Fibroblast of skin of right biceps (primary cell): ENCODE measurements at regions not wholly inside any gene's neighbourhood (a gene's known extent, or its start where the extent isn't known, plus 50 kb on each side); places are given as distances from the start of the nearest gene placed in this dataset.

Source experiments
- DNase-seq: peaks from one replicate; pipeline ENCODE4 v3.0.0-alpha.2; 2013

DNA sequence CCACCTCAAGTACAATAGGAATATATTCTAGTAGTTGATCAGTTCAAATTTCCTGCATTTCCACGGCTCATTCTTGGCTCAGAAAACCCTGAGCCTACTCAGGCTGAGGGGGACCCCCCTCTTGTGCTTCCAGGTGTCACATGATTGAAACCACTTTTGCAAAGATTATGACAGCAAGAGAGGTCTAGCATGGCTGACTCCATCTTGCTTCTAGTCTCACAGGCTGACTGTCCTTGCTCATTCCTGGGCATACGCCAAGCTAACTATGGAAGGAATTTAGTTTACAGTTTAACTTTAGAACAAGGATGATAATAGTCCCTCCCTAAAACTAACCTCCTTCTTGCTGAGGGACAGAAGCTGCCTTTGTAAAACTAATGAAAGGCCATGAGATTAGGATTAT is 154.1 kb downstream of the SNX18 start:
- peak; percentile 51 for DNase-seq

DNA sequence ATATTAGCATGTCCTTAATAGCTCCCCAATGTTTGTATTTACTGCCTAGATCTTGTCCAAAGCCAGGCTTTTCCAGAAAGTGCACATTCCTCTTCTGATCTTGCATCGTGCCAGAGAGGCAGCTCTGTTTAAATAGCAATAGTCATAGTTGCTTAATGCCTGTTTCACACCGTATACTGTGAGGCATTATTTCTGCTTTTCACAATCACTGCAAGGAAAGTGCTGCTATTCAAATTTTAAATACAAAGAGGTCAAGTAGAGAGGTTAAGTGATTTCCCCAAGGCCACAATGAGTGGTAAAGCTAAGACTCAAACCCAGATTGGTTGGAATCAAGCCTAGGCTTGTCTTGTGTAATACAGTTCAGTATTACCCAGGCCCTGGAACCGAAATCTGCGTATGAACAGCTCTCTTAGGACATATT is 153.6 kb downstream of the SNX18 start:
- DNase-seq, result peak; percentile 42

DNA sequence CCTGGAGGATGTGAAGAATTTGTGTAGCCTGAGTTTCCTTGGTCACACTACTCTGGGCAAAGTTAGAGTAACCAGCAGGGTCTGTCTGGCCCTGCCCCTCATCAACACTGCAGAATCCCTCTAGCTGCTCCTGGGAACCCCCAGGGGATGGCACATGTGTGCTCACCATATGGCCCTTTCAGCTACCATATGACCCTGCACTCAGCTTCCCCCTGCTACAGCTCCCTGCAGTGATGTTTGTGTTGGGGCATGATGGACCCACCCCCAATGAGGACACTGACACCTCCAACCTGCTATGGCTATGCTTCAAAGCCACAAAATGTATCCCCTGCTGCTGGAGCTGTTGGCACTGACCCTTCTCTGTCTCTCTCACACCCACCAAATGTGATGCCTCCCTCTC is 152.7 kb downstream of the SNX18 start:
- no peak for DNase-seq

DNA sequence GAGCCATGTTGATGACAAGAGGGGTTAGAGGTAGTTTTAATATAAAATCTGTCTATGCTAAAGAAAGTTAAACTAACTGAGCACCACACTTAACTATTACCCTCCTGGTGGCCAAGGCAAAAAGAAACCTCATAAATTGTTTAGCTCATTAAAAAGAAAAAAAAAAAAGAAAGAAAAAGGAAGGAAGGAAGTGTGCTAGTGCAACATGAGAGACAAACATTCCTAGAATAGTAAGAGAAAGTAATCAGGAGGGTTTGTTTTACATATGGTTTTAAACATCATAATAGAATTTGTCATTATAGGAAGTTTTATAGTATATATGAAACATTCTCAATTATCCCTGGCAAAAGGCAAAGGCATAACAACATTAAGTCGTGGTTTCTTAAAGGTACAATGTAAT is 152.3 kb downstream of the SNX18 start:
- peak; percentile 34 for DNase-seq

DNA sequence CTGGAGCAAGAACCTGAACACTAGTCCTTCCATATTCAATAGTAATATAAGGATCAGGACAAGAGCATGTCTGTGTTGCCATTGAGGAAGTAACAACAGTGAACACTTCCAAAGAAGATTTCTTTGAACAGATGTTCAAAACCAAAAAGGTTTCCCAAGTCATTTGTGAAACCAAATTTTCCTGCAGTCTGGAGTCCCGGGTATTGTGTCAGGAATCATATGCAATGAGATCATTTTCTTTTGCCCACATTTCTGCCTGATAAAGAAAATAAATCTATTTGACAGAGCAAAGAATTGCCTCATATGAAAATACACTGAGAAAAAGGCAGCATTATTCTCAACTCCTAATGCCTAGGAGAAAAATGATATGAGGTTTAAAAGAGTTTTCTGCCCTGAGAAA is 151.7 kb downstream of the SNX18 start:
- peak; percentile 65 for DNase-seq

DNA sequence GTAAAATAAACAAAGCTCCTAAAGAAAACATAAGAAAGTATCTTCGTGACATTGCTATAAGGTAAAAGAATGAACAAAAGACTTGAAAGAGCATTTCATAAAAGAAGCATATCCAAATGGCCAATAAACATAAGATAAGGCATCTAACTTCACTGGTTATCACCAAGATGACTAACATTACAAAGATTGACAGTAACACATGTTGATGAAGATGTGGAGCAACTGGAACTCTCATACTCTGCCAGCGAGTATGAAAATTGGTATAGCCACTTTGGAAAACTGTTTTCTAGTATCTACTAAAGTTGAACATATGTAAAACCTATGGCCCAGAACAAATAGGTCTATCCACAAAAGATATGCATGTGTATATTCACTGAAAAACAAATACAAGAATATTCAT is 150.5 kb downstream of the SNX18 start:
- DNase-seq, result no peak

DNA sequence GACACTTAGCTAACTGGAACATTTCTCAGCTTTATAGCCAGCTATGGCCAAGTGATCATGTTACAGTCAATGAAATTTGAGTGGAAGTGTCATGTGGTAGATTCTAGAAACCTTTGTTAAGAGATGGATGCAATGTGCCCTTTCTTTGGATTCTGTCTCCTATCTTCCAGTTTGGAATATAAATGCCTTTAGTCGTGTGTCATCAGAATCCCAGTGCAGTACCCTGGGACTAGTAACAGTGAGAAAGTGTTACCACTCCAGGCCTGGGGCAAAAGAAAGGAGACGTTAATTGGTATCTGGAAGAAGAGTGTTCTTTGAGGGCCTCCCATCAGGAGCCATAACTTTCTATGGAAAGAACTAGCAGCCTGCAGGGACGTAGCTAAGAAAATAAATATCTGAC is 149.6 kb downstream of the SNX18 start:
- DNase-seq, result no peak

DNA sequence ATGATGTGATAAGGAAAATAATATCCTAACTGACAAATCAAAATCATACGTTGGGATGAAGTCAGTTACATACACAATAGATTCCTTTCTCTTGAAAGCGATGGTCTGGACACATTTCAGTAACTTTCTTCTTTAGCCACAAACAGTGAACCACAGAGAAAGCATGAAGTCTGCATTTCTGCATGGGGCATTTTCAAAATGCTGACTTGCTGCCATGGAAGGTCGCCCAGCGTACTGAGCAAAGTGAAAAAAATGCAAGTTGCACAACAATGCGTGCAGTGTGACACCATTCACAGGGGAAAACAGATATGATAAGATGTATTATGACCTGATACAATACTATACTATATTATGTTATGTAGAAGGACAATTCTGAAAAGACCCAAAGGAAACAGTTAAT is 146.3 kb downstream of the SNX18 start:
- peak; percentile 98 for DNase-seq

DNA sequence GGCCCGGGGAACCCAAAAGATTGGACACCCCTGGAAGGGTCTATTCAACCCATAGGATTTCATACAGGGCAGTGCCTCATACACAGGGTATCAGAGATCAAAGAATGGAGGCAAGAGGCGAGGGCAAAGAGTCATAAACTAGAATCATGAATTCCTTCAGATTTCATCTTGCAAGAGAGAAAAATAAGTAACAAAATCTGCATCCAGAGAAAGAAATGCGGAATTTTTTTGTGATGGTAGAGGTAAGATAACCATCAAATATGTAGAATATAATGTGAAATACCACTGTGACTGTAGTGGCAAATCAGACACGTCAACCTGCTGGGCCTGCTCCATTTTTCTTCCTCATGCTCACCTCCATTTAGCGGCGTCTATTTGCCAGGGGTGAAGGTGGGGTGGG is 143.6 kb downstream of the SNX18 start:
- DNase-seq, result no peak

DNA sequence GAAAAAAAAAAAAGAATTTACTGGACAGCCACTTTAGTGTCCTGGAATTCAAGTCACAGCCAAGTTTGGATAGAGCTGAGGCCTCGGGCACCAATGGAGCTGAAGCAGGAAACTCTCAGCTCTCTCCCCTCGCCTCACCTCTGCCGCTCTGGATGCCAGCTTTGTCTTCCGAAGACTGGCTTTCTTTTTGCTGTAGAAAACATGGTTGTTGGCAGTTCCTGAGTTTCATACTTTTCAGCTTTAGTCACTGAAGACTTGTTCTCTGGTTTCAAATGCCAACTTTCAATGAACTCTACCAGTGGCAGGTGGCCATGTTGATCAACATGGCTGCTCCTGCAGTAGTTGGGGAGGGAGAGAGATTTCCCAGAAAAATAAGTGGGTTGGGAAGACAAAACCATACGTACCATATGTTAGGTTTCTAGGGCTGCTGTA is 142.2 kb downstream of the SNX18 start:
- DNase-seq, result no peak

DNA sequence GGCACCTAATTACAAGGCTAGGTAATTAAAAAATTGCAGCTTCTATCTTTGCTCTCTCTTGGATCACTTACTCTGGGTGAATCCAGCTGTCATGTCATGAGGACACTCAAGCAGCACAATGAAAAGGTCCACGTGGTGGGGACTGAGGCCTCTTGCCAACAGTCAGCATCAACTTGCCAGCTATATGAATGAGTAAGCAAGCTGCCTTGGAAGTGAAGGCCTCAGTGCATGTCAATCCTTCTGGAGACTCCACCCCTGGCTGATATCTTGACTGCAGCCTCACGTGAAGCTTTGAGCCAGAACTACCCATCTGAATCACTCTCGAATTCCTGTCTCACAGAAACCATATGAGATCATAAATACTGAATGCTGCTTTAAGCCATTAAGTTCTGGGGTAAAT is 140.5 kb downstream of the SNX18 start:
- DNase-seq, result peak; percentile 74

DNA sequence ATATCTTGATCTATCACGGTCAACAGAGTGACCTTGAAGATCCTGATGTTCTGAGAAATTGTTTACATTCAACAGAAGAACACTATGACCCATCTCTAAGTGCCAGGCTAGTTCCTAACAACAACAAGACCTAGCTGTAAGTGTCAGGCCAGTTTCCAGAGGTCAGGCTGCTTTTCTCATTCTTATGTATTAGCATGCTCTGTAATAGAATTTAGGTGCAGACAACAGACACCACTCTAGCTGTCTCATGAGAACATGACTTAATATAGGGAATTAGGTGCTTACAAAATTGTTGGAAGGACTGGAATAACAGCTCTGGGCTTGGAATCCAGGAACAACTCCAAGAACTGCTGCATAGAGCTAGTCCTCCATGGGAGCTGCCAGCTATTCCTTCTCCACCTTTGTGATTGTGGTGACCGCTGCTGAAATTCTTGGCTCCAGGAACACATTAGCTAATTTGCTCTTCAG is 138.7 kb downstream of the SNX18 start:
- DNase-seq, result no peak

DNA sequence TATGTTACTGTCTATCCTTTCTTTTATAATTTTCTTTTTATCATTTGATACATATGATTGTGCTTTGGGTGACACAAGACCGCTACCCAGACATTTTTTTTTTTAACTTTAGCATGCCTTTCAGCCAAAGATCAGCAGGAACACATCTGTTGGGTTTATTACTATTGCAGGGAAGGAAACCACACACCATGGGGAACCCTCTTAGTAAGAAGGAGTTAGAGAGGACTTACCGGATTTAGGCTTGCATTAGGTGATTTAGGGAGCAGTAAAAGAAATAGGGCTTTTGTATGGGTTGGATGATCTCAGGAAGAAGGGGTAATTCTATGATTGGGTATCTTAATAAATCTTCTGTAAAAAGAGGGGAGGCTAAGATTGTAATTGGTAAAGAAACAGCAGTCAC is 138.2 kb downstream of the SNX18 start:
- DNase-seq, result no peak

DNA sequence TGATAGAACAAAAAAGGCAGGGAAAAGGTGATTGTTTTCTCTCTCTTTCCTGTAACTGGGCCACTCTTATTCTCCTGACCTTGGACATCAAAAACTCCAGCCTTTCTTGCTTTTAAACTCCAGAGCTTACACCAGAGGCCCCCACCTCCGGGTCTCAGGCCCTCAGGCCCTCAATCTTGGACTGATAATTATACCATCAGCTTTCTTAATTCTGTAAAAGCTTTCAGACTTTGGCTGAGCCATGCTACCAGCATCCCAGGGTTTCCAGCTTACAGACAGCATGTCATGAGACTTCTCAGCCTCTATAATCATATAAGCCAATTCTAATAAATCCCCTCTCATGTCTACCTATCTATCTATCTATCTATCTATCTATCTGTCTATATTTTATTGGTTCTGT is 137.7 kb downstream of the SNX18 start:
- no peak for DNase-seq

DNA sequence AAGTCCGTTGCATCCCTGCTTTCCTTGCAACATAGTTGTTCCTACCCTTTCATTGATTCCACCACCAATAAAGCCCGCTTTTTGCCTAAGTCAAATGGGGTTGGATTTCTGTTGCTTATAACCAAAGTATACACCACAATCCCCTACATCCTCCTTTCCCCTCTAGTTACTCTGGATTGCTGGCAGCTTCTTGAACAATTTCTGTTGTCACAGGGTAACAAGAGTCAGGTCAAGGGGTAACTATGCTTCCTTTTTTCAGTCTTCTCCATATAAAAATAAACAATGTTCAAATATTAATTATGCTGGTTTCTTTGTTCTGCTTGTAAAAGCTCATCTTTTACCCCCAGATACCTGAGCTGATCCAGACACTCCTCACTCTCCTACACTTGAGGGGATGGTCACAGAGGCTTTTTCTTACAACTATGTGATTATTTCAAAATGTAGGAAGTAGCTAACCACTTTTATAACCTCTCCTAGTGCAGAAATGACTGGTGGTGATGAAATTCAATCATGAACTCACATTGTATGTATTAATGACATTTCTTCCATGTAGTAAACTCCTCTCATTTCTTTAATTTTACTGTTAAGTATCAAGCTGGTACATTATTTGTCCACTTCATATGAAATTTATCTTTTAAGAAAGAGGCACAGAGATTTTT is 136.5 kb downstream of the SNX18 start:
- no peak for DNase-seq

DNA sequence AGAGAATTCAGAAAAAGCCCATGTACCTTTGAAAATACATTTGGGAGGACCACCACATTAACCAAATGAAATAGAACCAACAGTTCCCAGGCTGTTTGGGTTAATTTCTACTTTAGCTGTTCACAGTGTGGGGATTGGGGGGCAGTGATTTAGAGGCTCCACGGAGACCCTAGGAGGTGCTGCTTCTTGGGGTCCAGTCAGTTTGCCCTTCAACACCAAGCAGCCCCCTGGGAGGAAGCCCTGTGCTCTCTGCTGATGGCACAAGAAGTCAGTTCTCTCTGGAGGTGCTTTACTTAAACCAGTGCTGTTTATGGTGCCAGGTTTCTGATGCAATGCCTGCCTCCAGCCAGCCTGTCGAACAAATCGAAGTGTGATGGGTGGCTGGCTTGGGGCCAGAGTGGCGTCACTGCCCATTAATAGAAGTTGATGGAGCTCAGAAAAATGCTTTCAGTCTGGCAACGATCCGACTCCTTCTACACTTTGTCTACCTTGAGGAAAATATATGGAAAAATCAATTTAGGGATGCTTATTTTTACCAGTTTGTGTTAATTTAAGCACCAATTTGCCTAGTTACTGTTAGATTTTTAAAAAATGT is 134.0 kb downstream of the SNX18 start:
- DNase-seq, result peak; percentile 48

DNA sequence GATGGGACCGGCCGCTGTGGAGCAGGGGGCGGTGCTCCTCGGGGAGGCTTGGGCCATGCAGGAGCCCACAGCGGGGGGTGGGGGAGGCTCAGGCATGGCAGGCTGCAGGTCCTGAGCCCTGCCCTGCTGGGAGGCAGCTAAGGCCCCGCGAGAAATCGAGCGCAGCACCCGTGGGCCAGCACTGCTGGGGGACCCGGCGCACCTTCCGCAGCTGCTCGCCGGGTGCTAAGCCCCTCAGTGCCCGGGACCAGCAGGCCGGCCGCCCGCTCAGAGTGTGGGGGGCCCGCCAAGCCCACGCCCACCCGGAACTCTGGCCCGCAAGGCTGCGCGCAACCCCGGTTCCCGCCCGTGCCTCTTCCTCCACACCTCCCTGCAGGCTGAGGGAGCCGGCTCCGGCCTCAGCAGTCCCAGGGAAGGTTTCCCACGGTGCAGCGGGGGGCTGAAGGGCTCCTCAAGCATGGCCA is 131.5 kb downstream of the SNX18 start:
- no peak for DNase-seq

DNA sequence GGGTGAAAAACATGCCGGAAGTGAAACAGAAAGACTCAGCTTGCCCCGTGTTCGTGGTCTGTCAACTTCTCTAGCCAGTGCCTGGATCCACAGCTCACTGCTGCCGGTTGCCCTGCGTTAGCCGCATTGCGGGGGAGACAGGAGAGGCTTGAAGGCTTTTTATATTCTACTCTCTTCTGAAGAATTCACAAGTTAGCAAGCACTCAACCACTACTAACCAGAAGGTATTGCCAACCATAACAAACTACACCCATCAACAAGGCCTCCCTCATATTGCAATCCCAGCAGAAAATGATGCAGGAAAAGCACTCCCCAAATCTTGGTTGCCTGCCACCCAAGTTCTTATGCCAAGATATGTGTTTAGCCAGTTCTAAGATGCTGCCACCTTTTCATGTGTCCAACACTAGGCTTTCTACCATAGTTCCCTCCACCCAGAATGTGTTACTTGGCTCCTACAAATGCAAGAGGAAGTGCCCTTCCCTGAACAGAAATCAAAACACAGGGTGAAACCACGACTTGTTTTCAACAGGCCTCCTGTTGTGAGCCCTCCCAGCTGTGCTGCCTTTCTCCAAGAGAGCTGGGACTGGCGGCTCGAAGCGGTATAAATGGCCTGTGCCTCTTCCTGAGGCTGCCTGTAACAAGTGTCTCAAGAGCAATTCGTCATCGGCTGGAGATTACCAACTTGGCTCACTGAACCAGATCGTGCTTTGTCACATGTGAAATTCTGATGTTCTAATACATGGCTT is 129.0 kb downstream of the SNX18 start:
- peak; percentile 62 for DNase-seq

DNA sequence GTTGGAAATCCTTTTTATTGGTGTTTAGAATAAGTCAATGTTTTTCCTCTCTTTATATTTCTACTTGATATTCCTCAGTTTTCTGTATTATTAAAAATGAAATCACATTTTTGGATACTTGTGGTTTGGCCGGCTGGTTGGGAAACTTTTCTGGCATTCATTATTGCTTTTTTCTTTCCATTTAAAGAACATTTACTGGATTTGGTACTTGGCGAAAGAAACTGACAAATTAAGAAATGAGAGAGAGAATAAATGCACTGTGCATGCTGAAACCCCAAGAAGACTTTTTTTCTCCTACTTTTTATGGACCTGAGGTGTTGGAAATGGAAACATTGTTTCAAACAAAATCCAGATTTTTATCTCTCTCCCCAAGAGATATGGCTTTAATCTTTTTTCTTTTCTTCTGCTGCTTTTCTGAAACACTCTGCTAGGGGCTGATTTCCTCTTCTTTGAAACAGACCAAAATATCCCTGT is 128.4 kb downstream of the SNX18 start:
- DNase-seq, result peak; percentile 53

DNA sequence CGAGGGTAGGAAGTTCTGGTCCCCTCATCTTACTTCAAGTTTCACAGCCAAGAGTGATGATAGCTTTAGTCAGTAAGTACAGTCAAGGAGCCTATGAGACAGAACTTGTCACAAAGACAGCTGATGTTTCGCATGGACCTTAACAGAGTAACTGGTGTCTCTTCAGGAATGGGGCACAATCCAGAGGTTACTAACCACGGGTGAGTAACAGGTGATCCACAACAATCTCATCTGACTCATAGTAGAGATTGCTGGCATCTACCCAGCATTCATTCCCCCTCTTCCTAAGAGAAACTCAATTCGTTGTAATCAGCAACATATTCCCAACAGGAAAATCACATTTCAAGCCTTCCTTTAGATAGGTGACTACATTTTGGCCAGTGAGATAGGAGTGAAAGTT is 126.7 kb downstream of the SNX18 start:
- DNase-seq, result peak; percentile 91

DNA sequence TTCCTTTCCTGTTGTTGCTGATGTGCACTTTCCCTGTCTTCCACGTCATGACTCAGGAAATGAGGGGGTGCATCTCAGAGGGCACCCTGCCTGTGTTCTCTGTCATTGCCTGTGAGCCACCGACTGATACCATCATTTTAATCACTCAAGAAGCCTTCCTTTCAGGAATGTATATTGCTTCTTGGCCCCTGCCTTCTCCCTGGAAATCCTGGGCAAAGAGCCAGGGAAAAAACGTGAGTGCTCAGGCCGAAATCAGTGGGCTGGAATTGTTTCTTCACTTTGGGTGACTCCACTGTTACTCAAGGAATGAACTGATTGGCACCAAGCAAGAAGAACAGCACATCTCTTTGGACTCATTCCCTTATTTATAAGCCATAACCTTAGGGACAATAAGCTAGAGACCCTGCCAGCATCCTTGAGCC is 126.1 kb downstream of the SNX18 start:
- DNase-seq, result peak; percentile 96

DNA sequence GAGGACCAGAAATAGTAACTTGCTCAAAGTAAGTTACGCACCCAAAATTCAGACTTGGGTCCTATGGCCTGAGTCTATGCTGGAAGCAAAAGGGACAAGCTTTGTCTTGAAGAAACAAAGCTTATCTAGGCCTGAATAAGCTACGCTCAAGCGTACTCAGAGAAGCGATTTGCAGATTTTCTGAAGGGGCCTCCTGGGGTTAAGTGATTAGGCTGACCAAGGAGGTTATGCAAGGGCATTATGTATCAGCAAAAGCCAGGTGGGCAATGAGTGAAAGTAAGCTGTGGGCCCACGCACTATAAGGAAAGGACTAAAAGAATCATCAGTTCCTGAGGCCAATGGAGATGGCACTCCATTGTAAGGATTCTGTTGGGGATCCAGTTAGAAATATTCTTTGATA is 122.1 kb downstream of the SNX18 start:
- DNase-seq, result no peak

DNA sequence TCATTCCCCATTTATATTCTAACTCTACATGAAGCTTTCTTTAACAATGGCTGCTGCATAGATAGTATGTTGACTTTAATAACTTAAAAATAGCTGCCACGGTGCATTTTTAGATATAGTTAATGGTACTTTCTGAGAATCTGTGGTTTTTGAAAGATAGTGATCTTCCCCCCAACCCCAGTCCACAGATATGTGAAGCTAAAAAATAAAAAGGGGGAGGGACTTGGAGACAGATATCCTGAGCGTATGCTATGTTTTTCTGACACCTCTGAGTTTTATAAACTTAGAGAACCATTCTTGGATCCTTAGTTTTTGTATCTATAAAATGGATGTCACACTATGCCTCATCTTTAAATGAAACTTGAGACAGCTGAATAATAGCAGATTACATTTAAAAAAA is 120.5 kb downstream of the SNX18 start:
- DNase-seq, result no peak

DNA sequence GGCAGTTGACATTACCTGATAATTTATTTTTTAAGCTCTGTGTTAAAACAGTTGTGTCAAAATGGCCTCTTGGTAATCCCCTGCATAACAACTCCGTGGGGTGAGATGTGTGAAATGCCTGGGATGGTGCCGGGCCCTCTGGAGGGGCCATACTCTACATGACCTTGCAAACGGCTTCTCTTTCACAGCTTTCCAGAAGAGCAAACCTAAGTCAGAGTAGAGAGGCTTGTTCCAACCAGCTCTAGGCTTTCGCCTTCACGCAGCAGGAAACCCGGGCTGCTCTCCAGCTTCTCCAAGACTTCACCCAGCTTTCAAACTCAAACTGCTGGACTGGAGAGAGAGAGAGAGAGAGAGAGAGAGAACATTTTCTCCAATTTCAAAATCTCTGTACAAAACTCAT is 120.1 kb downstream of the SNX18 start:
- no peak for DNase-seq
